ENCODE measurements at regions not wholly inside any gene's neighbourhood (a gene's known extent, or its start where the extent isn't known, plus 50 kb on each side); places are given as distances from the start of the nearest gene placed in this dataset.

DNA sequence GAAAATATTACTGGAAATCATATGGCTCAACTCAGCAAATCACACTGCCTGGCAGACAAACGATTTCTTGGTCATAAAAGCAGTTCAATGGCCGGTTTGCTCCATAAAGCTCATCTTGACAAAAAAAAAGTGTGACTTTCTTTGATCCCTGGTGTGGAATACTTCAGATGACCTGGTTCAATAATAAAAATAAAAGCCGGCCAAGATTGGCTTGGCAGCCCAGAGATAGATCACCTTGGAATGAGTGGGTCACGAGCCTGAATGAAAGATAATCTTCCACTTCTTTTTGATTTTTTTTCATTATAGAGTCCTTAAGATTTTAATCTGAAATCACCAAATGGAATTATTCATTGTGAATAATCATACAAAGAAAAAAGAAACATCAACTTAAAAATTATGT lies 445.3 kb upstream of the CITED2 start:
- TF ChIP-seq, protein P1, sequence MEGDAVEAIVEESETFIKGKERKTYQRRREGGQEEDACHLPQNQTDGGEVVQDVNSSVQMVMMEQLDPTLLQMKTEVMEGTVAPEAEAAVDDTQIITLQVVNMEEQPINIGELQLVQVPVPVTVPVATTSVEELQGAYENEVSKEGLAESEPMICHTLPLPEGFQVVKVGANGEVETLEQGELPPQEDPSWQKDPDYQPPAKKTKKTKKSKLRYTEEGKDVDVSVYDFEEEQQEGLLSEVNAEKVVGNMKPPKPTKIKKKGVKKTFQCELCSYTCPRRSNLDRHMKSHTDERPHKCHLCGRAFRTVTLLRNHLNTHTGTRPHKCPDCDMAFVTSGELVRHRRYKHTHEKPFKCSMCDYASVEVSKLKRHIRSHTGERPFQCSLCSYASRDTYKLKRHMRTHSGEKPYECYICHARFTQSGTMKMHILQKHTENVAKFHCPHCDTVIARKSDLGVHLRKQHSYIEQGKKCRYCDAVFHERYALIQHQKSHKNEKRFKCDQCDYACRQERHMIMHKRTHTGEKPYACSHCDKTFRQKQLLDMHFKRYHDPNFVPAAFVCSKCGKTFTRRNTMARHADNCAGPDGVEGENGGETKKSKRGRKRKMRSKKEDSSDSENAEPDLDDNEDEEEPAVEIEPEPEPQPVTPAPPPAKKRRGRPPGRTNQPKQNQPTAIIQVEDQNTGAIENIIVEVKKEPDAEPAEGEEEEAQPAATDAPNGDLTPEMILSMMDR (IDR thresholded peaks at IDR 0.05; ENCODE audit: poor library complexity, severe bottlenecking), result no peak
- TF ChIP-seq TAF1 (IDR thresholded peaks at IDR 0.05; ENCODE audit: low read depth), result no peak
- no peak for TF ChIP-seq EP300 (conservative IDR thresholded peaks at IDR 0.05; ENCODE audit: poor library complexity, severe bottlenecking)
- no peak for TF ChIP-seq RAD21 (conservative IDR thresholded peaks at IDR 0.05)
- no peak for TF ChIP-seq EZH2 (IDR thresholded peaks at IDR 0.05; ENCODE audit: borderline replicate concordance, insufficient read depth, low read length, poor library complexity, severe bottlenecking)
- TF ChIP-seq, protein P2, sequence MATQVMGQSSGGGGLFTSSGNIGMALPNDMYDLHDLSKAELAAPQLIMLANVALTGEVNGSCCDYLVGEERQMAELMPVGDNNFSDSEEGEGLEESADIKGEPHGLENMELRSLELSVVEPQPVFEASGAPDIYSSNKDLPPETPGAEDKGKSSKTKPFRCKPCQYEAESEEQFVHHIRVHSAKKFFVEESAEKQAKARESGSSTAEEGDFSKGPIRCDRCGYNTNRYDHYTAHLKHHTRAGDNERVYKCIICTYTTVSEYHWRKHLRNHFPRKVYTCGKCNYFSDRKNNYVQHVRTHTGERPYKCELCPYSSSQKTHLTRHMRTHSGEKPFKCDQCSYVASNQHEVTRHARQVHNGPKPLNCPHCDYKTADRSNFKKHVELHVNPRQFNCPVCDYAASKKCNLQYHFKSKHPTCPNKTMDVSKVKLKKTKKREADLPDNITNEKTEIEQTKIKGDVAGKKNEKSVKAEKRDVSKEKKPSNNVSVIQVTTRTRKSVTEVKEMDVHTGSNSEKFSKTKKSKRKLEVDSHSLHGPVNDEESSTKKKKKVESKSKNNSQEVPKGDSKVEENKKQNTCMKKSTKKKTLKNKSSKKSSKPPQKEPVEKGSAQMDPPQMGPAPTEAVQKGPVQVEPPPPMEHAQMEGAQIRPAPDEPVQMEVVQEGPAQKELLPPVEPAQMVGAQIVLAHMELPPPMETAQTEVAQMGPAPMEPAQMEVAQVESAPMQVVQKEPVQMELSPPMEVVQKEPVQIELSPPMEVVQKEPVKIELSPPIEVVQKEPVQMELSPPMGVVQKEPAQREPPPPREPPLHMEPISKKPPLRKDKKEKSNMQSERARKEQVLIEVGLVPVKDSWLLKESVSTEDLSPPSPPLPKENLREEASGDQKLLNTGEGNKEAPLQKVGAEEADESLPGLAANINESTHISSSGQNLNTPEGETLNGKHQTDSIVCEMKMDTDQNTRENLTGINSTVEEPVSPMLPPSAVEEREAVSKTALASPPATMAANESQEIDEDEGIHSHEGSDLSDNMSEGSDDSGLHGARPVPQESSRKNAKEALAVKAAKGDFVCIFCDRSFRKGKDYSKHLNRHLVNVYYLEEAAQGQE (IDR thresholded peaks at IDR 0.05; ENCODE audit: borderline replicate concordance), result no peak
- no peak for TF ChIP-seq POLR2AphosphoS5 (IDR thresholded peaks at IDR 0.05)
- TF ChIP-seq SMC3 (conservative IDR thresholded peaks at IDR 0.05; ENCODE audit: poor library complexity), result no peak
- TF ChIP-seq MXI1 (conservative IDR thresholded peaks at IDR 0.05; ENCODE audit: poor library complexity, severe bottlenecking), result no peak

Data from neural cell (in vitro differentiated cells).